CD14-positive monocyte (primary cell): ENCODE measurements at regions not wholly inside any gene's neighbourhood (a gene's known extent, or its start where the extent isn't known, plus 50 kb on each side); places are given as distances from the start of the nearest gene placed in this dataset. TPM values are rescaled to one million over a fixed set of nuclear protein-coding genes. Genes with fewer than 3 reads are reported as not detected.

Experiments
- DNase-seq, 3 donors: peaks; one replicate each; pipeline ENCODE4 v3.0.0-alpha.2; 2011 to 2022
- H2AFZ ChIP-seq: 2 replicates; pipeline ENCODE4 v1.6.0; 2012; ENCODE audit warnings: mild to moderate bottlenecking, low read depth, low read length, inconsistent platforms; ENCODE audit not compliant: insufficient read depth, poor library complexity, severe bottlenecking
- H3K27ac ChIP-seq, 2 donors: 1 replicate in 1 of 2; 2 replicates in 1 of 2; pipeline ENCODE4 v1.5.1; 2012 to 2013; ENCODE audit warnings: low read length in 2 of 2, control low read depth in 1 of 2, inconsistent platforms in 1 of 2, low read depth in 1 of 2, mild to moderate bottlenecking in 1 of 2
- H3K27me3 ChIP-seq, 2 donors: one replicate each; pipeline versions ENCODE4 v1.6.0 to v1.6.1; 2011 to 2013; ENCODE audit warnings: low read length in 2 of 2; ENCODE audit not compliant: control insufficient read depth in 2 of 2, insufficient read depth in 2 of 2
- H3K36me3 ChIP-seq, 2 donors: replicated peaks in 1 of 2; 1 replicate in 1 of 2; 2 replicates in 1 of 2; pipeline versions ENCODE4 v1.5.1 to v1.6.1; 2012 to 2013; ENCODE audit warnings: low read length in 2 of 2, control low read depth in 1 of 2, inconsistent platforms in 1 of 2, mild to moderate bottlenecking in 1 of 2; ENCODE audit not compliant: insufficient read depth in 2 of 2, control insufficient read depth in 1 of 2
- H3K4me1 ChIP-seq, 2 donors: 1 replicate in 1 of 2; 2 replicates in 1 of 2; pipeline versions ENCODE4 v1.5.1 to v1.6.1; 2012 to 2013; ENCODE audit warnings: low read length in 2 of 2, control low read depth in 1 of 2, inconsistent platforms in 1 of 2, mild to moderate bottlenecking in 1 of 2, moderate library complexity in 1 of 2; ENCODE audit not compliant: insufficient read depth in 2 of 2, control insufficient read depth in 1 of 2
- H3K4me2 ChIP-seq: replicated peaks from 2 replicates; pipeline ENCODE3; 2012; ENCODE audit warnings: low read length, moderate library complexity, mild to moderate bottlenecking; ENCODE audit not compliant: poor library complexity, severe bottlenecking; ENCODE audit errors: extremely low read depth
- H3K4me3 ChIP-seq, 3 experiments: fragments of 200-600 bp in 1 of 3; sonication (generic) in 1 of 3; replicated peaks in 1 of 3; 1 replicate in 2 of 3; 2 replicates in 1 of 3; pipeline ENCODE4 v1.5.1; 2011 to 2013; ENCODE audit warnings: low read length in 3 of 3, mild to moderate bottlenecking in 3 of 3, control low read depth in 2 of 3, low read depth in 2 of 3, inconsistent platforms in 1 of 3, moderate library complexity in 1 of 3
- H3K79me2 ChIP-seq: 2 replicates; pipeline ENCODE4 v1.6.0; 2012; ENCODE audit warnings: mild to moderate bottlenecking, control low read depth, inconsistent platforms, low read length, moderate library complexity; ENCODE audit not compliant: insufficient read depth
- H3K9ac ChIP-seq: 2 replicates; pipeline ENCODE4 v1.6.0; 2017; ENCODE audit warnings: low read length, mild to moderate bottlenecking; ENCODE audit not compliant: insufficient read depth, poor library complexity, severe bottlenecking
- H3K9me3 ChIP-seq, 2 donors: replicated peaks in 1 of 2; 1 replicate in 1 of 2; 2 replicates in 1 of 2; pipeline versions ENCODE4 v1.5.1 to v1.6.1; 2012 to 2013; ENCODE audit warnings: low read length in 2 of 2, control low read depth in 1 of 2; ENCODE audit not compliant: control insufficient read depth in 1 of 2, insufficient read depth in 1 of 2
- H4K20me1 ChIP-seq: 2 replicates; pipeline ENCODE4 v1.6.0; 2012; ENCODE audit warnings: mild to moderate bottlenecking, low read length, control low read depth, moderate library complexity; ENCODE audit not compliant: insufficient read depth
- H3K27ac Mint-ChIP-seq, 7 donors: one replicate each; pipeline ENCODE4 v1.8.0; 2020; ENCODE audit warnings: mild to moderate bottlenecking in 7 of 7, mixed read lengths in 7 of 7, moderate library complexity in 6 of 7, inconsistent platforms in 2 of 7
- H3K27me3 Mint-ChIP-seq, 3 donors: one replicate each; pipeline ENCODE4 v1.8.0; 2021 to 2022; ENCODE audit warnings: low read depth in 3 of 3, mild to moderate bottlenecking in 3 of 3, mixed read lengths in 3 of 3, moderate library complexity in 3 of 3, inconsistent platforms in 1 of 3
- H3K36me3 Mint-ChIP-seq, 2 donors: one replicate each; pipeline ENCODE4 v1.8.0; 2020; ENCODE audit warnings: mixed read lengths in 2 of 2, inconsistent platforms in 1 of 2, mild to moderate bottlenecking in 1 of 2
- H3K4me1 Mint-ChIP-seq: one replicate; pipeline ENCODE4 v1.8.0; 2020; ENCODE audit warnings: mild to moderate bottlenecking, mixed read lengths
- H3K4me3 Mint-ChIP-seq, 2 donors: one replicate each; pipeline ENCODE4 v1.8.0; 2020; ENCODE audit warnings: mild to moderate bottlenecking in 2 of 2, mixed read lengths in 2 of 2, moderate library complexity in 1 of 2
- H3K9me3 Mint-ChIP-seq, 7 donors: one replicate each; pipeline ENCODE4 v1.8.0; 2020 to 2022; ENCODE audit warnings: mixed read lengths in 7 of 7, mild to moderate bottlenecking in 6 of 7, moderate library complexity in 6 of 7, inconsistent platforms in 2 of 7
- CTCF ChIP-seq: fragments of 200-600 bp; IDR thresholded peaks from one replicate; pipeline ENCODE4 v1.8.0; 2022; ENCODE audit warnings: antibody characterized with exemption, mild to moderate bottlenecking
- WGBS: methylation state at CpG from one replicate; pipeline ENCODE4 v1.1.5; 2013; ENCODE audit warnings: missing lambda C conversion rate; ENCODE audit not compliant: insufficient coverage; 5-methylcytosine and 5-hydroxymethylcytosine counted together
- intact Hi-C, 2 donors: fragments of 100-400 bp; cut with micrococcal nuclease; formaldehyde crosslinking; loops; one replicate each; pipeline versions ENCODE4 v1.15.0 to v1.15.1; 2023
- small RNA-seq: library from RNA; depleted of rRNA; stranded (forward); fragments of <200 nt; gene quantifications from one replicate; pipeline ENCODE3, GENCODE V24; 2012; ENCODE audit warnings: low read depth; ENCODE audit not compliant: insufficient read length

- WGBS, result 92% methylated on average over 1 of the region's 2 CpGs
- Histone ChIP-seq H3K4me3 (no peak overlapping the region), H3K27ac (no peak overlapping the region), H3K36me3 (no peaks in the 10 kb centered on the region), H3K4me1 (no peaks in the 10 kb centered on the region), H3K27me3 (no peaks in the 10 kb centered on the region), H3K4me2 (no peak overlapping the region), H3K9me3 (peaks cover 0 to 2% of the 10 kb centered on the region in 2 donors), H4K20me1 (no peaks in the 10 kb centered on the region), H3K9ac (no peak overlapping the region), H2AFZ (no peak overlapping the region), H3K79me2 (no peaks in the 10 kb centered on the region)
- DNase-seq, result no peak
- intact Hi-C loops, result no loop called here
- peaks cover 2 to 9% (median 4%) of the 10 kb centered on the region in 7 donors for H3K9me3 Mint-ChIP-seq
- H3K27ac Mint-ChIP-seq, result no peak overlapping the region
- no peak for TF ChIP-seq CTCF
- H3K4me3 Mint-ChIP-seq, result no peak overlapping the region
- H3K27me3 Mint-ChIP-seq, result no peaks in the 10 kb centered on the region
- H3K4me1 Mint-ChIP-seq, result no peaks in the 10 kb centered on the region
- H3K36me3 Mint-ChIP-seq, result no peaks in the 10 kb centered on the region
These were observed 61.1 kb upstream of the ZNF462 start for GRCh38 chr9:106801816-106802215.

Small RNA genes in the stretch of these regions (small RNA-seq; reads per million reads assigned to genes)
- not detected for gene MIR8081
